Subcutaneous abdominal adipose tissue (tissue), 5 donors: ENCODE measurements at regions not wholly inside any gene's neighbourhood (a gene's known extent, or its start where the extent isn't known, plus 50 kb on each side); places are given as distances from the start of the nearest gene placed in this dataset.
"Not testable (repeated sequence)": the region's sequence is repeated elsewhere in the genome, so short reads cannot be mapped to it uniquely, and the experiment has no call there.

ENCODE experiments used
- H3K27ac ChIP-seq: one replicate; pipeline ENCODE4 v1.7.0; 2013; ENCODE audit warnings: low read depth, mild to moderate bottlenecking, inconsistent platforms, low read length, moderate library complexity
- H3K27me3 ChIP-seq, 5 donors: one replicate each; pipeline ENCODE4 v1.7.0; 2013; ENCODE audit warnings: low read length in 5 of 5, inconsistent platforms in 1 of 5; ENCODE audit not compliant: control insufficient read depth in 5 of 5, insufficient read depth in 4 of 5
- H3K36me3 ChIP-seq, 5 donors: one replicate each; pipeline ENCODE4 v1.7.0; 2013; ENCODE audit warnings: low read length in 5 of 5; ENCODE audit not compliant: control insufficient read depth in 5 of 5, insufficient read depth in 5 of 5
- H3K4me1 ChIP-seq, 5 donors: one replicate each; pipeline ENCODE4 v1.7.0; 2013; ENCODE audit warnings: low read length in 5 of 5, mild to moderate bottlenecking in 3 of 5, moderate library complexity in 1 of 5; ENCODE audit not compliant: control insufficient read depth in 5 of 5, insufficient read depth in 5 of 5
- H3K4me3 ChIP-seq, 5 donors: one replicate each; pipeline ENCODE4 v1.7.0; 2013; ENCODE audit warnings: low read length in 5 of 5, low read depth in 1 of 5
- H3K9ac ChIP-seq, 5 donors: one replicate each; pipeline ENCODE4 v1.7.0; 2013; ENCODE audit warnings: low read length in 5 of 5, mild to moderate bottlenecking in 4 of 5, moderate library complexity in 3 of 5
- H3K9me3 ChIP-seq, 5 donors: one replicate each; pipeline ENCODE4 v1.7.0; 2013; ENCODE audit warnings: low read length in 5 of 5; ENCODE audit not compliant: control insufficient read depth in 5 of 5
- donor health status: healthy.
- donor health status: healthy.
- donor health status: healthy.
- donor health status: healthy.
- donor health status: healthy.

GRCh38 chr19:30288911-30289310 lies 83.3 kb upstream of the ZNF536 start:
- Histone ChIP-seq H3K27me3 (peaks cover 0 to 5% (median 0%) of the 10 kb centered on the region in 5 donors), H3K36me3 (no peaks in the 10 kb centered on the region), H3K4me3 (no peak overlapping the region), H3K4me1 (no peaks in the 10 kb centered on the region), H3K27ac (no peak overlapping the region), H3K9me3 (peaks cover 0 to 3% (median 0%) of the 10 kb centered on the region in 5 donors), H3K9ac (no peak overlapping the region)

GRCh38 chr19:30289336-30289735 lies 82.8 kb upstream of the ZNF536 start:
- no peak overlapping the region for H3K9ac ChIP-seq
- H3K27me3 ChIP-seq, result peaks cover 0 to 5% (median 0%) of the 10 kb centered on the region in 5 donors
- H3K4me3 ChIP-seq, result no peak overlapping the region
- H3K9me3 ChIP-seq, result peaks cover 0 to 3% (median 0%) of the 10 kb centered on the region in 5 donors
- no peaks in the 10 kb centered on the region for H3K4me1 ChIP-seq
- no peaks in the 10 kb centered on the region for H3K36me3 ChIP-seq
- H3K27ac ChIP-seq, result no peak overlapping the region

- not testable (repeated sequence) for H3K4me1 ChIP-seq, H3K9me3 ChIP-seq, H3K36me3 ChIP-seq, H3K4me3 ChIP-seq, H3K27me3 ChIP-seq, H3K9ac ChIP-seq, H3K27ac ChIP-seq
These were observed 81.4 kb upstream of the ZNF536 start for GRCh38 chr19:30290805-30291204.

GRCh38 chr19:30293051-30293785 lies 79.0 kb upstream of the ZNF536 start:
- Histone ChIP-seq H3K9me3 (peaks cover 0 to 3% (median 0%) of the 10 kb centered on the region in 5 donors), H3K36me3 (no peaks in the 10 kb centered on the region), H3K9ac (no peak overlapping the region), H3K27me3 (peaks cover 0 to 6% (median 0%) of the 10 kb centered on the region in 5 donors), H3K4me3 (no peak overlapping the region), H3K4me1 (no peaks in the 10 kb centered on the region), H3K27ac (no peak overlapping the region)

GRCh38 chr19:30297969-30298368 lies 74.2 kb upstream of the ZNF536 start:
- no peak overlapping the region for H3K27ac ChIP-seq
- H3K4me1 ChIP-seq, result no peaks in the 10 kb centered on the region
- no peaks in the 10 kb centered on the region for H3K9me3 ChIP-seq
- H3K27me3 ChIP-seq, result peaks cover 0 to 10% (median 2%) of the 10 kb centered on the region in 5 donors
- no peaks in the 10 kb centered on the region for H3K36me3 ChIP-seq
- no peak overlapping the region for H3K4me3 ChIP-seq
- H3K9ac ChIP-seq, result no peak overlapping the region

GRCh38 chr19:30303131-30303654 lies 69.0 kb upstream of the ZNF536 start:
- H3K27ac ChIP-seq, result no peak overlapping the region
- no peaks in the 10 kb centered on the region for H3K36me3 ChIP-seq

GRCh38 chr19:30304540-30304939 lies 67.6 kb upstream of the ZNF536 start:
- H3K36me3 ChIP-seq, result no peaks in the 10 kb centered on the region
- no peaks in the 10 kb centered on the region for H3K9me3 ChIP-seq
- H3K4me1 ChIP-seq, result no peaks in the 10 kb centered on the region
- H3K4me3 ChIP-seq, result no peak overlapping the region
- H3K9ac ChIP-seq, result no peak overlapping the region
- no peak overlapping the region for H3K27ac ChIP-seq
- peaks cover 0 to 5% (median 2%) of the 10 kb centered on the region in 5 donors for H3K27me3 ChIP-seq

More at GRCh38 chr19:30303131-30303654, 69.0 kb upstream of the ZNF536 start:
- H3K9me3 ChIP-seq, result no peaks in the 10 kb centered on the region
- no peak overlapping the region for H3K4me3 ChIP-seq
- no peak overlapping the region for H3K9ac ChIP-seq
- no peaks in the 10 kb centered on the region for H3K4me1 ChIP-seq
- H3K27me3 ChIP-seq, result peaks cover 0 to 5% (median 2%) of the 10 kb centered on the region in 5 donors

GRCh38 chr19:30305346-30306060 lies 66.7 kb upstream of the ZNF536 start:
- no peak overlapping the region for H3K4me3 ChIP-seq
- H3K27me3 ChIP-seq, result peaks cover 0 to 6% (median 2%) of the 10 kb centered on the region in 5 donors
- H3K9me3 ChIP-seq, result no peaks in the 10 kb centered on the region
- H3K27ac ChIP-seq, result no peak overlapping the region
- H3K9ac ChIP-seq, result no peak overlapping the region
- H3K36me3 ChIP-seq, result no peaks in the 10 kb centered on the region
- no peaks in the 10 kb centered on the region for H3K4me1 ChIP-seq

GRCh38 chr19:30307191-30307974 lies 64.8 kb upstream of the ZNF536 start:
- H3K9me3 ChIP-seq, result no peaks in the 10 kb centered on the region
- no peak overlapping the region for H3K9ac ChIP-seq

More at GRCh38 chr19:30307191-30307974, 64.8 kb upstream of the ZNF536 start:
- H3K4me1 ChIP-seq, result no peaks in the 10 kb centered on the region
- no peak overlapping the region for H3K4me3 ChIP-seq
- no peaks in the 10 kb centered on the region for H3K36me3 ChIP-seq
- H3K27me3 ChIP-seq, result peaks cover 0 to 6% (median 0%) of the 10 kb centered on the region in 5 donors
- H3K27ac ChIP-seq, result no peak overlapping the region
